DOHH2 (cell line): ENCODE measurements at regions not wholly inside any gene's neighbourhood (a gene's known extent, or its start where the extent isn't known, plus 50 kb on each side); places are given as distances from the start of the nearest gene placed in this dataset.

Experiments
- CTCF ChIP-seq: fragments of 200-600 bp; sonication (generic); IDR thresholded peaks from one replicate; pipeline ENCODE4 v1.5.1; 2014; ENCODE audit warnings: antibody characterized with exemption, mild to moderate bottlenecking, low read depth, low read length; ENCODE audit not compliant: poor library complexity, severe bottlenecking
- EZH2phosphoT487 ChIP-seq: fragments of 200-600 bp; sonication (generic); IDR thresholded peaks from 2 replicates; pipeline ENCODE4 v1.6.1; 2017; ENCODE audit warnings: borderline replicate concordance, mild to moderate bottlenecking, antibody characterized with exemption, low read length, moderate library complexity, mixed read lengths

GRCh38 chr9:8235489-8235888 is 435.9 kb upstream of the DMAC1 start:
- no peak for TF ChIP-seq CTCF
- no peak for TF ChIP-seq EZH2phosphoT487
